Smooth muscle cell (in vitro differentiated cells): ENCODE measurements at regions not wholly inside any gene's neighbourhood (a gene's known extent, or its start where the extent isn't known, plus 50 kb on each side); places are given as distances from the start of the nearest gene placed in this dataset.

ENCODE experiments used
- DNase-seq: peaks from one replicate; lab custom pipeline; 2025; ENCODE audit not compliant: unreplicated experiment; lab: John Stamatoyannopoulos, UW
- H2AFZ ChIP-seq: fragments of 200-600 bp; sonication (generic); 2 replicates; pipeline ENCODE4 v1.6.0; 2016; ENCODE audit warnings: antibody characterized with exemption, low read depth, mild to moderate bottlenecking
- H3F3A ChIP-seq: fragments of 200-600 bp; sonication (generic); 2 replicates; pipeline ENCODE4 v1.6.0; 2017; ENCODE audit warnings: antibody characterized with exemption, low read depth
- H3K27ac ChIP-seq: fragments of 200-600 bp; sonication (generic); 2 replicates; pipeline ENCODE4 v1.5.1; 2016; ENCODE audit warnings: low read depth, mild to moderate bottlenecking
- H3K27me3 ChIP-seq: fragments of 200-600 bp; sonication (generic); 2 replicates; pipeline ENCODE4 v1.6.1; 2016; ENCODE audit warnings: low read depth, mild to moderate bottlenecking
- H3K36me3 ChIP-seq: fragments of 200-600 bp; sonication (generic); 2 replicates; pipeline ENCODE4 v1.5.1; 2016; ENCODE audit warnings: low read depth
- H3K4me1 ChIP-seq: fragments of 200-600 bp; sonication (generic); 2 replicates; pipeline ENCODE4 v1.5.1; 2016; ENCODE audit warnings: low read depth
- H3K4me2 ChIP-seq: fragments of 200-600 bp; sonication (generic); 2 replicates; pipeline ENCODE4 v1.6.0; 2016; ENCODE audit warnings: mild to moderate bottlenecking
- H3K4me3 ChIP-seq: fragments of 200-600 bp; sonication (generic); 2 replicates; pipeline ENCODE4 v1.5.1; 2016; ENCODE audit warnings: mild to moderate bottlenecking
- H3K79me2 ChIP-seq: fragments of 200-600 bp; sonication (generic); 2 replicates; pipeline ENCODE4 v1.6.0; 2016; ENCODE audit warnings: low read depth, mild to moderate bottlenecking
- H3K9ac ChIP-seq: fragments of 200-600 bp; sonication (generic); 2 replicates; pipeline ENCODE4 v1.6.0; 2016; ENCODE audit warnings: low read depth
- H3K9me3 ChIP-seq: fragments of 200-600 bp; sonication (generic); replicated peaks from 2 replicates; pipeline ENCODE4 v1.5.1; 2016; ENCODE audit warnings: low read depth
- H4K20me1 ChIP-seq: fragments of 200-600 bp; sonication (generic); 2 replicates; pipeline ENCODE4 v1.6.0; 2016; ENCODE audit warnings: low read depth
- WGBS: methylation state at CpG from one replicate; pipeline ENCODE4 v1.1.7; 2016; ENCODE audit warnings: low lambda C conversion rate; 5-methylcytosine and 5-hydroxymethylcytosine counted together
- TF ChIP-seq, protein P1 (sequence below): fragments of 200-600 bp; sonication (generic); IDR thresholded peaks from 2 replicates; pipeline ENCODE4 v1.5.1; 2017; ENCODE audit warnings: borderline replicate concordance, mild to moderate bottlenecking, antibody characterized with exemption; ENCODE audit not compliant: insufficient read depth, poor library complexity, severe bottlenecking

DNA sequence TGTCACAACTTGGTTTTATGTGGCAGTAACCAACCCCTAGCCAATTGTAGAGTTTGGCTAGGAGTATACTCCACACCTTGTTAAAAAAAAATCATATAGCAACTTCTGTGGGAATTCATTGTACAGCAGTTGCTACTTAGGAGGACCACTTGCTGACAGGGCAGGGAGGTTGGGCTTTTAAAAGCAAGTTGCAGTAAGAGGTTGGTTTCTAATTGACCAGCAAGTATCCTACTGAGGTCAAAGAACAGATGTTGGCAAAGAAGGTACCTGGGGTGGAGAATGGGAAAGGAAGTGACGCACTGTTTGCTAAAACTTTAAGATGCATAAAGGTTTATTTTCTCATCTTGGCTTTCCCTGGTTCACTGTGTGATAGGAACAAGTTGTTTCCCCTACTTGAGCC, 104.6 kb downstream of the TBX3 start:
- H3K9me3 ChIP-seq, result no peaks in the 10 kb centered on the region
- H3K27me3 ChIP-seq, result peaks cover 18% of the 10 kb centered on the region
- no peaks in the 10 kb centered on the region for H3K36me3 ChIP-seq

DNA sequence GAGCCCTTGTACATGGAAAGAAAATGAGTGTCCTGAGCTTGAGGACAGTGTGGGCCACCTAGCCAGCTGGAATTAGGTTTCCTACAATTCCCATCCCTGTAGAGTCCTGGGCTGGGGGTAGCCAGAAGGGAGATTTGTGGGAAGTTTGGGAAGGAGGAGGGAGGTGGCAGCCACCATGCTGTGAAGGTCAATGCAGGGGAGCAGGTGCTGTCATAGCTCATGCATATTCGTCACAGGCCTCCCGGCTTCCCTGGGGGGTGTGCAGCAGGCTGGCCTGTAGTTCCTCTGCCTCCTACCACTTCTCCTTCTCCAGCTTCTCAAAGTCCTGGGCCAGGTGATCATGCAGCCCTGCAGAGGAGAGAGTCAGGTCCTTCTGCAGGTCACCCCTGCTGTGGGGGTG, 121.3 kb downstream of the TBX3 start:
- Histone ChIP-seq H3K27me3 (peaks cover 17% of the 10 kb centered on the region), H4K20me1 (no peaks in the 10 kb centered on the region), H3K9ac (no peak overlapping the region), H3K4me2 (no peak overlapping the region), H3K79me2 (no peaks in the 10 kb centered on the region), H3F3A (no peaks in the 10 kb centered on the region), H3K4me1 (no peaks in the 10 kb centered on the region), H2AFZ (no peak overlapping the region), H3K9me3 (no peaks in the 10 kb centered on the region), H3K4me3 (no peak overlapping the region), H3K27ac (no peak overlapping the region), H3K36me3 (no peaks in the 10 kb centered on the region)
- TF ChIP-seq, protein P1, sequence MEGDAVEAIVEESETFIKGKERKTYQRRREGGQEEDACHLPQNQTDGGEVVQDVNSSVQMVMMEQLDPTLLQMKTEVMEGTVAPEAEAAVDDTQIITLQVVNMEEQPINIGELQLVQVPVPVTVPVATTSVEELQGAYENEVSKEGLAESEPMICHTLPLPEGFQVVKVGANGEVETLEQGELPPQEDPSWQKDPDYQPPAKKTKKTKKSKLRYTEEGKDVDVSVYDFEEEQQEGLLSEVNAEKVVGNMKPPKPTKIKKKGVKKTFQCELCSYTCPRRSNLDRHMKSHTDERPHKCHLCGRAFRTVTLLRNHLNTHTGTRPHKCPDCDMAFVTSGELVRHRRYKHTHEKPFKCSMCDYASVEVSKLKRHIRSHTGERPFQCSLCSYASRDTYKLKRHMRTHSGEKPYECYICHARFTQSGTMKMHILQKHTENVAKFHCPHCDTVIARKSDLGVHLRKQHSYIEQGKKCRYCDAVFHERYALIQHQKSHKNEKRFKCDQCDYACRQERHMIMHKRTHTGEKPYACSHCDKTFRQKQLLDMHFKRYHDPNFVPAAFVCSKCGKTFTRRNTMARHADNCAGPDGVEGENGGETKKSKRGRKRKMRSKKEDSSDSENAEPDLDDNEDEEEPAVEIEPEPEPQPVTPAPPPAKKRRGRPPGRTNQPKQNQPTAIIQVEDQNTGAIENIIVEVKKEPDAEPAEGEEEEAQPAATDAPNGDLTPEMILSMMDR, result no peak
- no peak for DNase-seq
- 50% methylated on average over 2 of the region's 2 CpGs for WGBS

More for the DNA sequence above, 104.6 kb downstream of the TBX3 start:
- TF ChIP-seq, protein P1, result no peak
- Histone ChIP-seq H3F3A (no peaks in the 10 kb centered on the region), H3K4me3 (no peak overlapping the region), H3K9ac (no peak overlapping the region), H3K79me2 (no peaks in the 10 kb centered on the region), H2AFZ (no peak overlapping the region), H3K27ac (no peak overlapping the region), H3K4me1 (no peaks in the 10 kb centered on the region), H4K20me1 (no peaks in the 10 kb centered on the region), H3K4me2 (no peak overlapping the region)
- no peak for DNase-seq
- 89% methylated on average over 1 of the region's 1 CpG for WGBS

DNA sequence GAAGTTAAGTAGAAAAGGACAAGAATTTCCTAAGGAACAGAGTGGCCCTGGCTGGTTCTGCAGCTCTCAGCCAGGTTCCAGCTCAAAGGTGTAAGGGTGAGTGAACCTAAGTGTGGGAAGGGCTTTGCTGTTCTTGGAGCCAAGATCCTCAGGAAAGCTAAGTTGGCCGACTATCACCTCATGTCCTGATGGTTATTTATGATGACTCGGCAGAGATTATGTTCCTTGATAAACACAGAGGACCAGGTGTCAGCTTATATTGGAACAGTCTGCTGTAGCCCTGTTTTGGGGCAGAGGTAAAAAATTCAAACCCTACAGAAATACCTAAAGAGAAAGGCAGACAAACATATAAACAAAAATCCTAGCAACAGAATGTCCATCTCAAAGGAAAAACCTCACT, 128.5 kb downstream of the TBX3 start:
- H3F3A ChIP-seq, result no peaks in the 10 kb centered on the region
- H4K20me1 ChIP-seq, result no peaks in the 10 kb centered on the region
- H3K4me1 ChIP-seq, result no peaks in the 10 kb centered on the region
- no peak for DNase-seq
- H3K36me3 ChIP-seq, result no peaks in the 10 kb centered on the region
- no peak overlapping the region for H3K9ac ChIP-seq
- 93% methylated on average over 2 of the region's 2 CpGs for WGBS
- H3K79me2 ChIP-seq, result no peaks in the 10 kb centered on the region
- TF ChIP-seq, protein P1, result no peak
- peaks cover 3% of the 10 kb centered on the region for H3K27me3 ChIP-seq
- no peaks in the 10 kb centered on the region for H3K9me3 ChIP-seq
- no peak overlapping the region for H3K27ac ChIP-seq
- no peak overlapping the region for H3K4me3 ChIP-seq
- no peak overlapping the region for H3K4me2 ChIP-seq
- no peak overlapping the region for H2AFZ ChIP-seq

DNA sequence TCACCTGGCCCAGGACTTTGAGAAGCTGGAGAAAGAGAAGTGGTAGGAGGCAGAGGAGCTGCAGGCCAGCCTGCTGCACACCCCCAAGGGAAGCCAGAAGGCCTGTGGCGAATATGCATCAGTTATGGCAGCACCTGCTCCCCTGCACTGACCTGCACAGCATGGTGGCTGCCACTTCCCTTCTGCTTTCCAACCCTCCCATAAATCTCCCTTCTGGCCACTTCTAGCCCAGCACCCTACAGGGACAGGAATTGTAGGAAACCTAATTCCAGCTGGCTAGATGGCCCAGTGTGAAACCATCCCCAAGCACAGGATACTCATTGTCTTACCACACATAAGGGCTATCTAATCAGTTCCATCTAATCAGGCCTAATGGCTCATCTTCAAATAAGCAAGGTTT, 136.3 kb downstream of the TBX3 start:
- H3F3A ChIP-seq, result no peaks in the 10 kb centered on the region
- no peaks in the 10 kb centered on the region for H3K4me1 ChIP-seq
- no peaks in the 10 kb centered on the region for H4K20me1 ChIP-seq
- H3K4me3 ChIP-seq, result no peak overlapping the region
- no peak for DNase-seq
- TF ChIP-seq, protein P1, result no peak
- H3K36me3 ChIP-seq, result no peaks in the 10 kb centered on the region
- no peak overlapping the region for H3K9ac ChIP-seq
- WGBS, result 91% methylated on average over 1 of the region's 1 CpG
- no peaks in the 10 kb centered on the region for H3K27me3 ChIP-seq
- H3K79me2 ChIP-seq, result no peaks in the 10 kb centered on the region
- H2AFZ ChIP-seq, result no peak overlapping the region
- H3K9me3 ChIP-seq, result no peaks in the 10 kb centered on the region
- no peak overlapping the region for H3K4me2 ChIP-seq
- H3K27ac ChIP-seq, result no peak overlapping the region
